ENCODE measurements at regions not wholly inside any gene's neighbourhood (a gene's known extent, or its start where the extent isn't known, plus 50 kb on each side); places are given as distances from the start of the nearest gene placed in this dataset.

- H3K9me3 ChIP-seq (ENCODE audit: control insufficient read depth, insufficient read depth, low read length): peaks cover 18% of the 10 kb centered on the region
- no peaks in the 10 kb centered on the region for H3K36me3 ChIP-seq (ENCODE audit: control insufficient read depth, insufficient read depth, low read length)
- H3K23ac ChIP-seq (ENCODE audit: low read depth, low read length): no peak overlapping the region
- no TSS peak for BruUV-seq (replicated peaks)
- no peak for ATAC-seq (ENCODE audit: low read depth)
- no peak overlapping the region for H3K4me3 ChIP-seq (ENCODE audit: insufficient read depth, low read depth, low read length)
- CTCF ChIA-PET: no interaction called here
- no peak overlapping the region for H3K27ac ChIP-seq (ENCODE audit: insufficient read depth, low read length)
- H3K9me1 ChIP-seq (ENCODE audit: insufficient read depth, low read length): no peaks in the 10 kb centered on the region
- H2BK5ac ChIP-seq (ENCODE audit: low read depth, low read length, poor library complexity, severe bottlenecking): no peak overlapping the region
- H2AK5ac ChIP-seq (ENCODE audit: low read depth, low read length): no peak overlapping the region
- no peaks in the 10 kb centered on the region for H3K79me1 ChIP-seq (ENCODE audit: low read depth in 1 of 2, low read length in 2 of 2)
- no peak for DNase-seq
- no peak overlapping the region for H3K14ac ChIP-seq (replicated peaks; ENCODE audit: low read depth, low read length)
- no peak for TF ChIP-seq MXI1 (IDR thresholded peaks at IDR 0.05; ENCODE audit: borderline replicate concordance, low read depth, low read length)
- no peak for TF ChIP-seq MAZ (IDR thresholded peaks at IDR 0.05; ENCODE audit: borderline replicate concordance, low read depth, low read length)
- no peak for TF ChIP-seq CTCF (conservative IDR thresholded peaks at IDR 0.05; ENCODE audit: low read depth, low read length)
- TF ChIP-seq MAFK (IDR thresholded peaks at IDR 0.05; ENCODE audit: low read depth, low read length): no peak
- no peak for TF ChIP-seq FOS (IDR thresholded peaks at IDR 0.05; ENCODE audit: low read depth, low read length)
- TF ChIP-seq RAD21 (IDR thresholded peaks at IDR 0.05; ENCODE audit: low read length): no peak
- TF ChIP-seq RFX5 (IDR thresholded peaks at IDR 0.05; ENCODE audit: low read depth, low read length): no peak
- H3K4me2 ChIP-seq (ENCODE audit: low read depth, low read length): no peak overlapping the region
- no peak overlapping the region for H2BK120ac ChIP-seq (ENCODE audit: low read depth, low read length)
- H3K18ac ChIP-seq (ENCODE audit: low read depth, low read length): no peak overlapping the region
- no peaks in the 10 kb centered on the region for H4K20me1 ChIP-seq (ENCODE audit: insufficient read depth, low read length)
- no peak overlapping the region for H2BK20ac ChIP-seq (ENCODE audit: low read depth, low read length)
- 50% methylated on average over 2 of the region's 2 CpGs; no CpG with 5 or more reads in 1 of the 2 experiments for WGBS, 2 experiments (ENCODE audit: extremely low coverage in 2 of 2, insufficient read length in 1 of 2)
- no peak overlapping the region for H2AFZ ChIP-seq (replicated peaks; ENCODE audit: low read length, poor library complexity)
- H3K4ac ChIP-seq (ENCODE audit: low read depth, low read length): no peak overlapping the region
- H3K9ac ChIP-seq (ENCODE audit: low read depth, low read length): no peak overlapping the region
- H3K56ac ChIP-seq (ENCODE audit: extremely low read depth, insufficient read depth, low read length): no peak overlapping the region
- no peak overlapping the region for H4K91ac ChIP-seq (ENCODE audit: insufficient read depth, low read depth, low read length)
- no peak overlapping the region for H2AK9ac ChIP-seq (replicated peaks; ENCODE audit: low read depth, low read length, poor library complexity)
- H4K5ac ChIP-seq (ENCODE audit: low read depth, low read length): no peak overlapping the region
- intact Hi-C loops (cut with micrococcal nuclease) (no loop called here), in situ Hi-C loops (cut with MboI; ENCODE audit: low sequenced_read_pairs) (no loop called here), dilution Hi-C loops (cut with HindIII; ENCODE audit: low sequenced_read_pairs, unreplicated experiment) (no loop called here)
- POLR2A ChIA-PET (ENCODE audit: unreplicated experiment): no interaction called here
- H3K27me3 ChIP-seq (ENCODE audit: control insufficient read depth, insufficient read depth, low read length): no peaks in the 10 kb centered on the region
- no peak overlapping the region for H4K8ac ChIP-seq (ENCODE audit: low read depth in 2 of 2, low read length in 2 of 2)
- H2BK15ac ChIP-seq (ENCODE audit: low read depth, low read length): no peak overlapping the region
- no peaks in the 10 kb centered on the region for H3K4me1 ChIP-seq (ENCODE audit: control insufficient read depth, insufficient read depth, low read length)
These were observed 382.2 kb downstream of the LRRC70 start for GRCh38 chr5:62960781-62961180.

Data from IMR-90 (cell line).